ENCODE measurements at regions not wholly inside any gene's neighbourhood (a gene's known extent, or its start where the extent isn't known, plus 50 kb on each side); places are given as distances from the start of the nearest gene placed in this dataset.

DNA sequence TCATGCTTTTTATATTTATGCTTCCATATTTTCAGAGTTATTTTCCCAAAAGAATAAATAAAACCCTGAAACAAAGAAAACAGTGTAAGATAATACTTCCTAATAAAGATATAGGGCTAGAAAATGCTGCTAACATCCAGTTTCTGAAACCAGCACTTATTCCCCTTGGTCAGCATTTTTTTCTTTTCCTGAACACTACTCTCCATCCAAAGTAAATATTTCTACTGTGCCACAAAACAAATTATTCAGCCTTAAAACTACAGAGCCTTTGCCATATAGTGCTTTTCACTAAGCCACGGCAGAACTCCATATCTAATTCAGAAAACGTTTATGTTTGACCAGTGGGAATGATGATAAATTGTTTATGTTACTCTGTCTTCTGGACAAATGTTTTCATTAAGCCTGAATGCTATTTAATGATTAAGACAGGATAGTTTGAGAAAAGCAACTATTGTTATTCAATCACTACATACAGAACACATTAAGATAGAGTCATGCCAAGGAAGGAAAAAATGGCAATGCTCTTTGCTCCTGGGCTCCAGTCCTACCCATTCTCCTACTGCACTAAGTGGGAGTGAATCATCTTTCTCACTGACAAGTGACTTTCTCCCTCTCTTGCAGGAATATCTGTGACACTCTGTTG, 723.9 kb downstream of the FAT4 start:
- POLR2A ChIA-PET = no interaction called here
- Mint-ChIP-seq H3K4me1 (no peaks in the 10 kb centered on the region), H3K36me3 (no peaks in the 10 kb centered on the region)

More for the DNA sequence above, 723.9 kb downstream of the FAT4 start:
- no peak overlapping the region for H3K27ac Mint-ChIP-seq
- CTCF ChIA-PET = no interaction called here
- H3K9me3 Mint-ChIP-seq = peaks cover 3% of the 10 kb centered on the region
- no peak overlapping the region for H3K4me3 Mint-ChIP-seq
- ATAC-seq (no peak), DNase-seq (ENCODE audit: low spot score) (no peak)
- TF ChIP-seq ZNF512 (CRISPR knock-in tag; IDR thresholded peaks at IDR 0.05; ENCODE audit: borderline replicate concordance) = no peak
- no peak for TF ChIP-seq EMX1 (CRISPR knock-in tag; IDR thresholded peaks at IDR 0.05)
- no peak for TF ChIP-seq ETV6 (CRISPR knock-in tag; IDR thresholded peaks at IDR 0.05)
- TF ChIP-seq ESRRA (CRISPR knock-in tag; IDR thresholded peaks at IDR 0.05; ENCODE audit: borderline replicate concordance) = no peak
- TF ChIP-seq, protein P1, sequence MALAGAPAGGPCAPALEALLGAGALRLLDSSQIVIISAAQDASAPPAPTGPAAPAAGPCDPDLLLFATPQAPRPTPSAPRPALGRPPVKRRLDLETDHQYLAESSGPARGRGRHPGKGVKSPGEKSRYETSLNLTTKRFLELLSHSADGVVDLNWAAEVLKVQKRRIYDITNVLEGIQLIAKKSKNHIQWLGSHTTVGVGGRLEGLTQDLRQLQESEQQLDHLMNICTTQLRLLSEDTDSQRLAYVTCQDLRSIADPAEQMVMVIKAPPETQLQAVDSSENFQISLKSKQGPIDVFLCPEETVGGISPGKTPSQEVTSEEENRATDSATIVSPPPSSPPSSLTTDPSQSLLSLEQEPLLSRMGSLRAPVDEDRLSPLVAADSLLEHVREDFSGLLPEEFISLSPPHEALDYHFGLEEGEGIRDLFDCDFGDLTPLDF (CRISPR knock-in tag; IDR thresholded peaks at IDR 0.05) = no peak
- TF ChIP-seq TP53 (CRISPR knock-in tag; IDR thresholded peaks at IDR 0.05) = no peak
- TF ChIP-seq ZNF671 (CRISPR knock-in tag; IDR thresholded peaks at IDR 0.05) = no peak
- TF ChIP-seq, protein P2, sequence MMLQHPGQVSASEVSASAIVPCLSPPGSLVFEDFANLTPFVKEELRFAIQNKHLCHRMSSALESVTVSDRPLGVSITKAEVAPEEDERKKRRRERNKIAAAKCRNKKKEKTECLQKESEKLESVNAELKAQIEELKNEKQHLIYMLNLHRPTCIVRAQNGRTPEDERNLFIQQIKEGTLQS (CRISPR knock-in tag; conservative IDR thresholded peaks at IDR 0.05) = no peak
- no peak for TF ChIP-seq RELA (CRISPR knock-in tag; IDR thresholded peaks at IDR 0.05; ENCODE audit: borderline replicate concordance)
- TF ChIP-seq FOXP4 (CRISPR knock-in tag; IDR thresholded peaks at IDR 0.05) = no peak
- TF ChIP-seq ARID4B (CRISPR knock-in tag; IDR thresholded peaks at IDR 0.05; ENCODE audit: borderline replicate concordance) = no peak
- TF ChIP-seq, protein P3, sequence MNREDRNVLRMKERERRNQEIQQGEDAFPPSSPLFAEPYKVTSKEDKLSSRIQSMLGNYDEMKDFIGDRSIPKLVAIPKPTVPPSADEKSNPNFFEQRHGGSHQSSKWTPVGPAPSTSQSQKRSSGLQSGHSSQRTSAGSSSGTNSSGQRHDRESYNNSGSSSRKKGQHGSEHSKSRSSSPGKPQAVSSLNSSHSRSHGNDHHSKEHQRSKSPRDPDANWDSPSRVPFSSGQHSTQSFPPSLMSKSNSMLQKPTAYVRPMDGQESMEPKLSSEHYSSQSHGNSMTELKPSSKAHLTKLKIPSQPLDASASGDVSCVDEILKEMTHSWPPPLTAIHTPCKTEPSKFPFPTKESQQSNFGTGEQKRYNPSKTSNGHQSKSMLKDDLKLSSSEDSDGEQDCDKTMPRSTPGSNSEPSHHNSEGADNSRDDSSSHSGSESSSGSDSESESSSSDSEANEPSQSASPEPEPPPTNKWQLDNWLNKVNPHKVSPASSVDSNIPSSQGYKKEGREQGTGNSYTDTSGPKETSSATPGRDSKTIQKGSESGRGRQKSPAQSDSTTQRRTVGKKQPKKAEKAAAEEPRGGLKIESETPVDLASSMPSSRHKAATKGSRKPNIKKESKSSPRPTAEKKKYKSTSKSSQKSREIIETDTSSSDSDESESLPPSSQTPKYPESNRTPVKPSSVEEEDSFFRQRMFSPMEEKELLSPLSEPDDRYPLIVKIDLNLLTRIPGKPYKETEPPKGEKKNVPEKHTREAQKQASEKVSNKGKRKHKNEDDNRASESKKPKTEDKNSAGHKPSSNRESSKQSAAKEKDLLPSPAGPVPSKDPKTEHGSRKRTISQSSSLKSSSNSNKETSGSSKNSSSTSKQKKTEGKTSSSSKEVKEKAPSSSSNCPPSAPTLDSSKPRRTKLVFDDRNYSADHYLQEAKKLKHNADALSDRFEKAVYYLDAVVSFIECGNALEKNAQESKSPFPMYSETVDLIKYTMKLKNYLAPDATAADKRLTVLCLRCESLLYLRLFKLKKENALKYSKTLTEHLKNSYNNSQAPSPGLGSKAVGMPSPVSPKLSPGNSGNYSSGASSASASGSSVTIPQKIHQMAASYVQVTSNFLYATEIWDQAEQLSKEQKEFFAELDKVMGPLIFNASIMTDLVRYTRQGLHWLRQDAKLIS (CRISPR knock-in tag; IDR thresholded peaks at IDR 0.05; ENCODE audit: borderline replicate concordance) = no peak
- no peak for TF ChIP-seq IRF2 (CRISPR knock-in tag; IDR thresholded peaks at IDR 0.05; ENCODE audit: borderline replicate concordance, low read depth)
- TF ChIP-seq ELF4 (CRISPR knock-in tag; IDR thresholded peaks at IDR 0.05; ENCODE audit: low read depth) = no peak
- no peaks in the 10 kb centered on the region for H3K27me3 Mint-ChIP-seq (ENCODE audit: low read depth)
